GM12892 (cell line): ENCODE measurements at regions not wholly inside any gene's neighbourhood (a gene's known extent, or its start where the extent isn't known, plus 50 kb on each side); places are given as distances from the start of the nearest gene placed in this dataset.

Source experiments
- DNase-seq: peaks from one replicate; pipeline ENCODE4 v3.0.0; 2011; ENCODE audit not compliant: insufficient read length
- FAIRE-seq: peaks from 2 replicates; lab custom pipeline; 2011; peaks lifted over from hg19 to GRCh38; lab: Jason Lieb, UNC
- POLR2A ChIP-seq: IDR thresholded peaks from 2 replicates; pipeline ENCODE4 v1.6.1; 2011; ENCODE audit warnings: low read depth, low read length, control low read depth
- POLR2AphosphoS5 ChIP-seq: IDR thresholded peaks from 2 replicates; pipeline ENCODE4 v1.6.1; 2011; ENCODE audit warnings: low read depth, low read length, control low read depth
- TAF1 ChIP-seq: IDR thresholded peaks from 2 replicates; pipeline ENCODE4 v1.6.1; 2011; ENCODE audit warnings: low read depth, mild to moderate bottlenecking, control low read depth, low read length, borderline replicate concordance

DNA sequence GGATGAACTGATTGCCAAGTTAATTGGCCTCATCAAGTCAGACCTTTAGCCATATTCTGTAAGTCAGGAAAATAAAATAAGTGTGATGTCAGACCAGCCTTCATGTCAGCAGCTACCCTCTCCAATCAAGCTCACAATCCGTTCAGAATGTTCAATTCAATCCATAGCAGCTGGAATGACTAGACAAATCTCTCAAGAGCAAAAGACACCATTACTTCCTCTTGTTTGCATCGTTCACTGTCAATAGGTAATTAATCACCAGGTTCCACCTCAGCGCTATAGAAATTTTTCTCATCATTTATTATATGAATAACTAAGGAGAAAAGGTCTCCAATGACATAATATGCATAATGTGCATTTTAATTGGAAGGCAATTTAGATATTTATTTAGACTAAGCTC is 321.0 kb upstream of the GRIA3 start:
- DNase-seq (no peak), FAIRE-seq (no peak)
- TF ChIP-seq POLR2A, result no peak
- no peak for TF ChIP-seq TAF1

GRCh38 chrX:122866532-122866931 is 317.5 kb upstream of the GRIA3 start:
- FAIRE-seq (no peak), DNase-seq (no peak)
- TF ChIP-seq POLR2AphosphoS5 (no peak), TAF1 (no peak)

- TF ChIP-seq POLR2AphosphoS5 (no peak), TAF1 (no peak), POLR2A (no peak)
- FAIRE-seq, result no peak
- no peak for DNase-seq
Observed at GRCh38 chrX:122868631-122869030, 315.4 kb upstream of the GRIA3 start.

DNA sequence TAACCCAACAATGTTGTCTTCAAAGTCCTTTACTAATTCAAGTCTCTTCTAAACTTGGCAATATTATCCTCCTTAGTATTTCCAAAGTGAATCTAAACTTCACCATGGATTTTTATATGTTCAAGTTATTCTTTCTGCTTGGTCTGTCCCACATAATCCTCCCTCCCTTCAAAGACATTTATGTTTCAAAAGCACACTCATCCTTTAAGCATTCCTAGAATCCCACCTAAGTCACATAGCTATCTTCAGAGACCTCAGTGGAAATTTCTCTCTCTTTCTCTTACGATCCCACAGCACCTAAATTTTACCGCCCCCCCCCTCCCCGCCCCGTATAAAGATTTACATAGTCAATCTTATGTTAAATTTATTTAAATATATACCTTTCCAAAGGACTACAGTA is 314.9 kb upstream of the GRIA3 start:
- DNase-seq (no peak), FAIRE-seq (no peak)
- TF ChIP-seq TAF1 (no peak), POLR2AphosphoS5 (no peak), POLR2A (no peak)

DNA sequence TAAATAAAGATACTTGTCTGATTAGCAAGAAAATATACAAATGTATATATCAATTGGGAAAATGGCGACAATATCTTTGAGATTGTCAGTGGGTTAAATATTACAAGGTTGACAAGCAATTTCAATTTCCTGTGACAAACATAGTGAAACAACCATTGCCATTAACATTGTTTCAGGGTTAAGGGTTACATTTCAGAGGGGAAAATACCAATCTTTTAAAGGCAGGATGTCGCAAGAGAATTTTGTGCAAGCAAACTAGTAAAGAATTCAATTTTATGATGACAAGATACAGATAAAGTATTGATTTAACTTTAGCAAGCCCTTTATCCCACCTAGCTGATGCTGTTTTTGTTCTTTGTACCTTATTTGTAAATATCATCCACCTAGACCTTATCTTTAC is 305.8 kb upstream of the GRIA3 start:
- no peak for TF ChIP-seq TAF1
- TF ChIP-seq POLR2AphosphoS5, result no peak
- TF ChIP-seq POLR2A, result no peak
- DNase-seq (no peak), FAIRE-seq (no peak)

GRCh38 chrX:122880952-122881351 is 303.1 kb upstream of the GRIA3 start:
- TF ChIP-seq TAF1, result no peak
- no peak for TF ChIP-seq POLR2AphosphoS5
- TF ChIP-seq POLR2A, result no peak
- FAIRE-seq (no peak), DNase-seq (no peak)

- FAIRE-seq (no peak), DNase-seq (no peak)
- TF ChIP-seq POLR2A (no peak), POLR2AphosphoS5 (no peak), TAF1 (no peak)
Observed at GRCh38 chrX:122890729-122891128, 293.3 kb upstream of the GRIA3 start.

DNA sequence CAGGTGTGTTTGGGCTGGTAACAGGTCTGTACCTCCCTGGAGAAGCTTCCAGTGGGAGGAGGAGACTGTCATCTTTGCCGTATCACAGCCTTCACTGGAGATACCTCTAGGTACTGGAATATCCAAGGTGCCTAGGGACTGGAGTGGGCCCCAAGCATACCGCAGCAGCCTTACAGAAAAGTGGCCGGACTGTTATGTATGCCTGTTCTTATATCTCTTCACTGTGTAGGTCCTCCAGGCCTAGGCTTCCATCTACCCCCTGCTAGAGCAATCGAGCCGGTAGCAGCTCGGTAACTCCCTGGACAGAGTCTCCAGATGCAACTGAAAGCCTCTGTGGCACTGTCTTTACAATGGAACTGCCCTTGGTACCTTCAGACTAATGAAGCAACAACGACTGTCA is 277.4 kb upstream of the GRIA3 start:
- no peak for TF ChIP-seq POLR2A
- FAIRE-seq (no peak), DNase-seq (no peak)

GRCh38 chrX:122907375-122907774 is 276.7 kb upstream of the GRIA3 start:
- no peak for FAIRE-seq
- no peak for DNase-seq
- TF ChIP-seq POLR2A, result no peak
- no peak for TF ChIP-seq TAF1
- no peak for TF ChIP-seq POLR2AphosphoS5

DNA sequence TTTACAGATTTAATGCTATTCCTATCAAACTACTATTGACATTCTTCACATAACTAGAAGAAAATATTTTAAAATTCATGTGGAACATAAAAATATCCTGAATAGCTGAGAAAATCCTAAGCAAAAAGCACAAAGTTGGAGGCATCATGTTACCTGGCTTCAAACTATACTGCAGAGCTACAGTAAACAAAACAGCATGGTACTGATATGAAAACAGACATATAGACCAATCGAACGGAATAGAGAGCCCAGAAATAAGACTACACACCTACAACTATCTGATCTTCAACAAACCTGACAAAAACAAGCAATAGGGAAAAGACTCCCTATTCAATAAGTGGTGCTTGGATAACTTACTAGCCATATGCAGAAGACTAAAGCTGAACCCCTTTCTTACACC is 273.4 kb upstream of the GRIA3 start:
- FAIRE-seq (no peak), DNase-seq (no peak)
- TF ChIP-seq TAF1 (no peak), POLR2AphosphoS5 (no peak), POLR2A (no peak)

DNA sequence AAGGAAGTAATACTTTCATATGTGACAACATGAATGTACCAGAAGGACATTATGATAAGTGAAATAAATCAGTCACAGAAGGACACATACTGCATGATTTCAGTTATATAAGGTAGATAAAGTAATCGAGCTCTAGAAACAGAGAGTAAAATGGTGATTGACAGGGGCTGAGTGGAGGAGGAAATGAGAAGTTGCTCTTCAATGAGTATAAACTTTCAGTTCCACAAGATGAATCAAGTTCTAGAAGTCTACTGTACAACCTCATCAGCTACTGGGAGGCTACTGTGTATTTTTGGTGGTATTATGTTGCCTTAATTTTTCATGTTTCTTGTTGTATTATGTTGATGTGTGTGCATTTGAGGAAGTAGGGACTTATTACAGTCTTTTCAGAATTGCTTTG is 270.9 kb upstream of the GRIA3 start:
- DNase-seq (no peak), FAIRE-seq (no peak)

DNA sequence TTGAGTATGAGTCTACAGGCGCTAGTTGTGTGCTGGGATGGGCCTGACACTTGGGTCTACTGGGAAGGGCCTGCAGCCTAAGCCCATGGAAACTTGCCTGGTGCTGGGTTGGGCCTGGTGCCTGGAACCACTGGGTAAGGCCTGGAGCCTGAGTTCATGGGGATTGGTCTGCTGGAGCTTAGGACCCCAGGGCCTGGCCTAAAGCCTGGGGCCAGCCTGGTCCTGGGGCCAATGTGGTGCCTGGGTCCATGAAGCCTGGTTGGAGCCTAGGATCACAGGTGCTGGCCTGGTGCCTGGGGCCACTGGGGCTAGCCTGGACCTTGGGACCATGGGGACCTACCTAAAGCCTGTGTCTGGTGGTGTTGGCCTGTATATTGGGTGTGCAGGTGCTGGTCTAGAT is 270.3 kb upstream of the GRIA3 start:
- no peak for TF ChIP-seq POLR2AphosphoS5
- TF ChIP-seq TAF1, result no peak
- TF ChIP-seq POLR2A, result no peak
- FAIRE-seq, result no peak
- no peak for DNase-seq

More for the DNA sequence above, 270.9 kb upstream of the GRIA3 start:
- TF ChIP-seq POLR2A, result no peak
- TF ChIP-seq POLR2AphosphoS5, result no peak
- no peak for TF ChIP-seq TAF1

DNA sequence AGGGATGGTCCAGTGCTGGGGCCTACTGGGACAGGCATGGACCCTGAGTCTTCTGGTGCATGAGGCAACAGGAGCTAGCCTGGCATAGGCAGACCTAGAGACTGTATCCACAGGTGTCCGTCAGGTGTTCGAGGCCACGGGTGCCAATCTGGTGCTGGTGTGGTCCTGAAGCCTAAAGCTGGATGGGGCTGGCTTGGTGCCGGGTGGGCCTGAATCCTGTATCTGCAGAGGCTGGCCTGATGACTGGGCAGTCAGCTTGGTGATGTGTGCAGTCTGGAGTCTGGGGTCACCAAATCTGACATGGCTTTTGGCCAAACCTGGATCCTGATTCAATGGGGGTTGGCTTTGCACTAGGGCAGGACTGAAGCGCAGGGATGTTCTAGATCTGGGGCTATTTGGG is 269.8 kb upstream of the GRIA3 start:
- TF ChIP-seq POLR2A, result no peak
- no peak for TF ChIP-seq POLR2AphosphoS5
- no peak for TF ChIP-seq TAF1
- FAIRE-seq, result no peak

GRCh38 chrX:122934131-122934530 is 249.9 kb upstream of the GRIA3 start:
- FAIRE-seq (no peak), DNase-seq (no peak)
- TF ChIP-seq POLR2AphosphoS5 (no peak), TAF1 (no peak), POLR2A (no peak)

More for the DNA sequence above, 269.8 kb upstream of the GRIA3 start:
- no peak for DNase-seq

GRCh38 chrX:122940199-122940598 is 243.9 kb upstream of the GRIA3 start:
- no peak for TF ChIP-seq POLR2AphosphoS5
- no peak for TF ChIP-seq POLR2A
- no peak for TF ChIP-seq TAF1
- DNase-seq, result no peak
- no peak for FAIRE-seq
